Fibroblast of pulmonary artery (primary cell): ENCODE measurements at regions not wholly inside any gene's neighbourhood (a gene's known extent, or its start where the extent isn't known, plus 50 kb on each side); places are given as distances from the start of the nearest gene placed in this dataset.

ENCODE experiments used
- DNase-seq: peaks from one replicate; pipeline ENCODE4 v3.0.0-alpha.2; 2010; ENCODE audit warnings: low read depth
- H3K4me3 ChIP-seq: replicated peaks from 2 replicates; pipeline ENCODE4 v1.5.1; 2011; ENCODE audit warnings: low read depth, mild to moderate bottlenecking, control low read depth, low read length, moderate library complexity
- TF ChIP-seq, protein P1 (sequence below): IDR thresholded peaks from 2 replicates; pipeline ENCODE4 v1.5.1; 2011; ENCODE audit warnings: mild to moderate bottlenecking, control low read depth, low read length, inconsistent platforms; ENCODE audit errors: missing control alignments

- DNase-seq = no peak
- H3K4me3 ChIP-seq = no peak overlapping the region
- TF ChIP-seq, protein P1, sequence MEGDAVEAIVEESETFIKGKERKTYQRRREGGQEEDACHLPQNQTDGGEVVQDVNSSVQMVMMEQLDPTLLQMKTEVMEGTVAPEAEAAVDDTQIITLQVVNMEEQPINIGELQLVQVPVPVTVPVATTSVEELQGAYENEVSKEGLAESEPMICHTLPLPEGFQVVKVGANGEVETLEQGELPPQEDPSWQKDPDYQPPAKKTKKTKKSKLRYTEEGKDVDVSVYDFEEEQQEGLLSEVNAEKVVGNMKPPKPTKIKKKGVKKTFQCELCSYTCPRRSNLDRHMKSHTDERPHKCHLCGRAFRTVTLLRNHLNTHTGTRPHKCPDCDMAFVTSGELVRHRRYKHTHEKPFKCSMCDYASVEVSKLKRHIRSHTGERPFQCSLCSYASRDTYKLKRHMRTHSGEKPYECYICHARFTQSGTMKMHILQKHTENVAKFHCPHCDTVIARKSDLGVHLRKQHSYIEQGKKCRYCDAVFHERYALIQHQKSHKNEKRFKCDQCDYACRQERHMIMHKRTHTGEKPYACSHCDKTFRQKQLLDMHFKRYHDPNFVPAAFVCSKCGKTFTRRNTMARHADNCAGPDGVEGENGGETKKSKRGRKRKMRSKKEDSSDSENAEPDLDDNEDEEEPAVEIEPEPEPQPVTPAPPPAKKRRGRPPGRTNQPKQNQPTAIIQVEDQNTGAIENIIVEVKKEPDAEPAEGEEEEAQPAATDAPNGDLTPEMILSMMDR = no peak
These were observed 65.2 kb upstream of the PAPPA start for GRCh38 chr9:116088396-116088795.

DNA sequence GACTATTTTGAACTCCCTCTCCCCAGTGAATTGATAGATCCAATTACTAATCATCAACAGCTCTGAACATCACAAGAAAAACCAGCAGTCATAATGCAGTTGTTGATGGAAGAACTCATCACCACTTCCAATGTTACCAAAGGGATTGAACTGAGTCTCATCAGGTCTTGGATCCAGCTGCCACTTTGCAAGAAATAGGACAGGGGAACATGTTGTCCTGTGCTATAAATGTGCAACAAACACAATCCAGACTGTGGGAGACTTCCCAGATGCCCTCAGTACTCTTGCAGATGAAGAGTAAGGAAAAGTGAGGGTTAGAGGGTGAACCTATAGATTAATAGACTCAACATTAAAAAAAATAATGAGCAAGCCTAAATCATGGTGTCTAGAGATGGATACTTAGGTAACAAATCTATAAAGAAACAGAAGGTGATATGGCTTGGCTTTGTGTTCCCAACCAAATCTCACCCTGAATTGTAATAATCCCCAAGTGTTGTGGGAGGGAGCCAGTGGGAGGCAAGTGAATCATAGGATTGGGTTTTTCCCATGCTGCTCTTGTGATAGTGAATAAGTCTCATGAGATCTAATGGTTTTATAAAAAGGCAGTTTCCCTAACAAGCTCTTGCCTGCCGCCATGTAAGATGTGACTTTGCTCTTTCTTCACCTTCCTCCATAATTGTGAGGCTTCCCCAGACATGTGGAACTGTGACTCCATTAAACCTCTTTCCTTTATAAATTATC, 63.4 kb upstream of the PAPPA start:
- no peak for DNase-seq

DNA sequence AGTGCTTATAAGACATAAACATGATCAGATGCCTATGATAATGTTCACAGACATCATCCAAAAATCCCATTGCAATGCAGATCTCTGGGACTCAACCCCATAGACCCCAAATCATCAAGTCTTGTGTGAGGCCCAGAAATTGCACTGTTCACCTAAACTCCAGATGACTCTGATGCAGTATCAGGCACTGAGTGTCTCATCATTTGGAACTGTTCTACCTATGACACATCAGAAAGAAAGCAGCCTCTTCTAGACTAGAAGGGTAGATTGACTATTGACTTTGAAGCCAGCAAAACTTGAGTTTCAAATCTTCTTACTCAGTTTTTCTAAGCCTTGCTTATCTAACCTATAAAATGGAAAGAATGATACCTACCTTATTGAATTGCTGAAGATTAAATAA, 58.7 kb upstream of the PAPPA start:
- no peak for DNase-seq
- TF ChIP-seq, protein P1 = no peak
- no peak overlapping the region for H3K4me3 ChIP-seq

More for the DNA sequence above, 63.4 kb upstream of the PAPPA start:
- TF ChIP-seq, protein P1 = no peak
- no peak overlapping the region for H3K4me3 ChIP-seq

- DNase-seq = no peak
- TF ChIP-seq, protein P1 = no peak
- H3K4me3 ChIP-seq = no peak overlapping the region
These were observed 58.2 kb upstream of the PAPPA start for GRCh38 chr9:116095403-116095802.

- DNase-seq = no peak
- TF ChIP-seq, protein P1 = no peak
These were observed 57.5 kb upstream of the PAPPA start for GRCh38 chr9:116096046-116096445.

GRCh38 chr9:116096853-116097252, 56.7 kb upstream of the PAPPA start:
- TF ChIP-seq, protein P1 = no peak
- H3K4me3 ChIP-seq = no peak overlapping the region
- DNase-seq = peak; percentile 50

More at GRCh38 chr9:116096046-116096445, 57.5 kb upstream of the PAPPA start:
- H3K4me3 ChIP-seq = no peak overlapping the region

DNA sequence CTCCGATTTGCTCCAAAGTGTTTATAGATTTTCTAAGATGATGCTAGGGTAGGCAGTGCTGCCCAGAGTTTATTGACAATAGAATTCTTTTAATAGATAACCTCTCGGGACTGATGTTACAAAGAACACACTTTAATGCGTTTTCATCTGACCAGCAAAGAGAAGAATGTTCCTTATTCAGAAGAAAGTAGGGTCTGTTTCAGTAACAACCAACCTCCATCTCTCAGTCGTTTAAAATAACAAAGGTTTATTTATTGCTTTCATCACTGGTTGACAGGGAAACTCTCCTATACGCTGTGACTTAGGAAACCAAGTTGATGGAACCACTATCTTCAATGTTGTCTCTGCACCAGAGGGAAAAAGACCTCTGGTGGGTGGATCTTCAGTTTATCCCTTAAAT, 55.1 kb upstream of the PAPPA start:
- no peak overlapping the region for H3K4me3 ChIP-seq
- DNase-seq = no peak
- TF ChIP-seq, protein P1 = no peak
